Astrocyte of the cerebellum (primary cell): ENCODE measurements at regions not wholly inside any gene's neighbourhood (a gene's known extent, or its start where the extent isn't known, plus 50 kb on each side); places are given as distances from the start of the nearest gene placed in this dataset.

Source experiments
- DNase-seq: peaks from one replicate; pipeline ENCODE4 v3.0.0-alpha.2; 2011; ENCODE audit warnings: low read depth
- H3K4me3 ChIP-seq: 2 replicates; pipeline ENCODE4 v1.5.1; 2011; ENCODE audit warnings: mild to moderate bottlenecking, low read depth, low read length, moderate library complexity
- in situ Hi-C: cut with HindIII; loops from 2 replicates; pipeline ENCODE4 v1.10.0; 2017; ENCODE audit warnings: low sequenced_read_pairs
- TF ChIP-seq, protein P1 (sequence below): IDR thresholded peaks from 2 replicates; pipeline ENCODE4 v1.5.1; 2012; ENCODE audit warnings: low read length, low read depth, moderate library complexity, mild to moderate bottlenecking; ENCODE audit errors: missing control alignments

DNA sequence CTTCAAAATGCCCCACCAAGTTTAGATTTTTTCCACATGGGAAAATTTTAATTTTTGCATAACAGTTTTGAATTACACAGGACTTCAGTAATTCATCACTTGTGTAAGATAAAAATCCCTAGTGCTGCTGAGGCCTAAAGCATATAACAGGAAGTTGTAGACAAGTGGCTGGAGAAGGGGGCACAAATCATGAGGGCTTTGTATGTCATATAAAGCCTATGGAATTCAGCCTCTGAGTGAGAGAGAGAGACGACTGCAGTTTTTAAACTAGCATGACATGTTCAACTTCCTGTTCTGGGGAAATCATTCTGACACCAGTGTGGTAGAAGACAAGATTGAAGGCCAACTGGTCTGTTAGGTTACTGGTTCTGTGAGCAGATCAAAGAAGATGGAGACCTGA is 187.3 kb upstream of the CHST9 start:
- DNase-seq: no peak
- no peak overlapping the region for H3K4me3 ChIP-seq
- in situ Hi-C loops: no loop called here
- TF ChIP-seq, protein P1, sequence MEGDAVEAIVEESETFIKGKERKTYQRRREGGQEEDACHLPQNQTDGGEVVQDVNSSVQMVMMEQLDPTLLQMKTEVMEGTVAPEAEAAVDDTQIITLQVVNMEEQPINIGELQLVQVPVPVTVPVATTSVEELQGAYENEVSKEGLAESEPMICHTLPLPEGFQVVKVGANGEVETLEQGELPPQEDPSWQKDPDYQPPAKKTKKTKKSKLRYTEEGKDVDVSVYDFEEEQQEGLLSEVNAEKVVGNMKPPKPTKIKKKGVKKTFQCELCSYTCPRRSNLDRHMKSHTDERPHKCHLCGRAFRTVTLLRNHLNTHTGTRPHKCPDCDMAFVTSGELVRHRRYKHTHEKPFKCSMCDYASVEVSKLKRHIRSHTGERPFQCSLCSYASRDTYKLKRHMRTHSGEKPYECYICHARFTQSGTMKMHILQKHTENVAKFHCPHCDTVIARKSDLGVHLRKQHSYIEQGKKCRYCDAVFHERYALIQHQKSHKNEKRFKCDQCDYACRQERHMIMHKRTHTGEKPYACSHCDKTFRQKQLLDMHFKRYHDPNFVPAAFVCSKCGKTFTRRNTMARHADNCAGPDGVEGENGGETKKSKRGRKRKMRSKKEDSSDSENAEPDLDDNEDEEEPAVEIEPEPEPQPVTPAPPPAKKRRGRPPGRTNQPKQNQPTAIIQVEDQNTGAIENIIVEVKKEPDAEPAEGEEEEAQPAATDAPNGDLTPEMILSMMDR: no peak

DNA sequence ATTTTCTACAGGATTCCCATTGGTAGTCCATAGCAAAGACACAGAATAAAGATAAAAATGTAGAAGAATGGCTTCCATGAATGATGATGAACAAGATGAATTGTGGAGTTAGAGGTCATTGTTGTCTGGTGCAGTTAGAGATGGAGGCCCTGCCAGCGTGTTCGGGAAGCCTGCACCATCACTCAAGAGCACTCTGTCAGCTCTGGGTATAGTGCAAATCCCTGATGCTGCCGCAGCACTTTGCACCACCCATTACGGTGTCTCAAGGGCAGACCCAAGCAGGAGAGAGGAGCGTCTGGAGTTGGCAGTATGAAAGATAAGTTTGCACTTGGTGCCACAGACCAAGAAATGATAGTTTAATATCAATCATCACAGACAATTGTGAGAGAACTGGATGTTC is 181.6 kb upstream of the CHST9 start:
- DNase-seq: no peak
- TF ChIP-seq, protein P1: no peak
- H3K4me3 ChIP-seq: no peak overlapping the region
- in situ Hi-C loops: no loop called here

DNA sequence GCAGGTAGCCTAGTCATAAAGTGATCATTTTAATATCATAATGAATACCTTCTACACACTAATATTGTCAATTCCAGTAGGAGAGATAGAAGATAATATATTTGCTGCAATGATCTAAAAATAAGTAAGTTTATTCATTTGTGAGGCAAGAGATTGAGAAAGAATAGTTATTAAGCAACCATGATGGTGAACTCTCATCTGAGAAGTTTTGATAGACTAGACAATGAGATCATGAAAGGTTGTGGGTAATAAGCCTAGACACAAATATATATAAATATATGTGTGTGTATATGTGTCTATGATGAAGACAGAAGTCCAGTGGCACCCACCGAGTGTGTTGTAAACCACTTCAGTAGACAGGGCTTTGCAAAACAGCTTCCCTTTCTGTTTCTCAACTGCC is 181.0 kb upstream of the CHST9 start:
- no peak overlapping the region for H3K4me3 ChIP-seq
- in situ Hi-C loops: no loop called here
- DNase-seq: no peak
- TF ChIP-seq, protein P1: no peak

DNA sequence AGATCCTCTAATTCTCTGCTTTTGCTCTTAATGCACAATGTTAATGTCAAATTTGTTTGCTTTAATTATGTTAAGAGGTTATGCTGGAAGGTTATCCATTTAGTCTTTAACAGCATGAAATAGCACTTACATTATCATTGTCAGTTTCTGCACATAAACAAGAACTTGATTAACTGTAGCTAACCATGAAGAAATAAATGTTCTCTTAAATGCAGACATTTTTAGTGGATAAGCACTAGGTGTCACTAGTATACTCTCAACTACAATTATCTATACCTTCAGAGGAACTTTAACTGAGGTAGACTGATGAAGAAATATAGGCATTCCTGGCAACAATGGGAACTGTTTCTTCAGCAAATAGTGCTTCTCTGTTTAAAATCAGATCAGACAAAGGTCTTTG is 178.8 kb upstream of the CHST9 start:
- peak; percentile 5 for DNase-seq
- in situ Hi-C loops: no loop called here
- no peak overlapping the region for H3K4me3 ChIP-seq
- TF ChIP-seq, protein P1: peak; percentile 5

DNA sequence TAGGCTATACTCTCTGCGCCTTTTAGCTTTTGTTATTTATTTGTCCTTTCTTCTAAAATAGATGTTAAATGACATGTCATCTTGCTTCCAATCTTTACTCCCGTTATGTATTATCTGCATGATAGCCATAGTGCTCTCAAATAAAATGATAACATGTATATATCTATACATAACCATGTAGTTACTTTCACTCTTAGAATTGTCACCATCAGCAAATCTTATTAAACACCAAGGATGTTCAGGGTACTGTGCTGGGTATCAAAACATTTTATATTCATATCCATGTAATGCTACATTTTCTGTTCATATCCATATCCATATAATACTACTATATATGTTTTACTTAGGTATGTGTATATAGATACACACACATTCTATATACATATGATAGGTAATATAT is 176.4 kb upstream of the CHST9 start:
- no peak overlapping the region for H3K4me3 ChIP-seq
- TF ChIP-seq, protein P1: no peak
- in situ Hi-C loops: no loop called here
- no peak for DNase-seq

DNA sequence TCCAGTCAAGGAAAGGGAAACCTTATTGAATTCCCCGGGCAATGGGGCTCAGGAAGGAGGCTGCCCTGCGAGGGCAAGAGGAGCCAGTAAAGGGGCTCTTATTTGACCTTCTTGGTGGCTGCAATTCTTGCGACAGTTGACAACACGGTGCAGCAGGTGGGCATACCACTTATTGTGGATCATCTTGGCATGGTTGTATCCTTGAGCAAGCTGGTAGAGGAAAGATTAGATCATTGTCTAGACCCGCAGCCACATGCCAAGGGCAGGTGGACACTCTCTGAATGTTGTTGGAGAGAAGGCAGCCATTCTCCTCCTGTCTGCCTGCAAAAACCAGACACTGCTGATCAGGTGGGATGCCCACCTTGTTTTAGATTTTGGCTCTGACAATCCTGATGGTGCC is 170.2 kb upstream of the CHST9 start:
- H3K4me3 ChIP-seq: no peak overlapping the region
- no peak for DNase-seq
- in situ Hi-C loops: no loop called here
- TF ChIP-seq, protein P1: no peak

DNA sequence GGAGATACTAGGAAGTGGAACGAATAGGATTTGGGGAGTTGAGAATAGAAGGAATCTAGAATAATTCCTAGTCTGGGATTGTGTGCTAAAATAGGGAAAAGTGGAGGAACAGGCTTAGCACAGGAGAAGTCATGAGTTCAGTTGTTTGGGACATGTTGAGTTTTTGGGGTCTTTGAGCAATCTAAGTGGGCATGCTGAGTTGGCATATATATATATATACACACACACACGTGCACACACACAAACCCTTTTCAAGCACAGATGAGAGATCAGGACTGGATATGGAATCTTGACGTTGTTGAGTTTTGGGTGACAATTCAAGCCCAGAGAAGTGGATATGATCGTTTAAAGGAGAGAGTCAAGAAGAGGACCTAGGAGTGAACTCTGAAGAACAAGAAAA is 168.2 kb upstream of the CHST9 start:
- TF ChIP-seq, protein P1: no peak
- in situ Hi-C loops: no loop called here
- H3K4me3 ChIP-seq: no peak overlapping the region
- no peak for DNase-seq
